ENCODE measurements at regions not wholly inside any gene's neighbourhood (a gene's known extent, or its start where the extent isn't known, plus 50 kb on each side); places are given as distances from the start of the nearest gene placed in this dataset.

DNA sequence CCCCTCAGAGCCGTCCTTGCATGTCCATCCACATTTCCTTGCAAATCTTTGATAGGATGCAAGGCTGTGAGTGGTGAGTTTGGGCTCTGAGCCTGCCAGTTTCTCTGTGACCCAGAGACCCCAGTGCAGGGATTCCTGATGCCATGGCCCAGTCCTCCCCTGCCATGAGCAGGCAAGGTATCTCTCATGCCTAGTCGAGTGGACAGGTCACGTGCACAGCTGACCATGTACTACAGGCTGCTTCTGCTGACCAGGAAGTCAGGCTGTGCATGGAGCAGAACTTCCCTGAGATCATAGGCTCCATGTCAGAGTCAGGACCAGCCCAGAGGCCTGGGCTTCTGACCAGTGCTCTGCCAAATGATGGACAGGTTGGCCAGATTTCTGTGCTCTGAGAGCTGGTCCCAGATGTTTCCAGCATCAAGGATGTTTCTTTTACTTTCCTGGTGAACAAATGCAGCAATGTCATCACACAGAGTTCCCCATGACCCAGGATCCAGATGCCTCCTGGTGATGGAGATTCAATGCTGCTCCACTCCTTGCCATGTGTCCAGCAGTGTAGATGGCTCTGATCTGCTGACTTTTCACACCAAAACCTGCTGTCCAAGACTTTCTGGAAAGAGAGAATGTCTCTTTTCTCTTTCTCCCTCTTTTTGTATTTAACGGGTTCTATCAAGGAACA, 321.6 kb upstream of the HS6ST1 start:
- TF ChIP-seq TAF1 (conservative IDR thresholded peaks at IDR 0.05): no peak
- TF ChIP-seq, protein P1, sequence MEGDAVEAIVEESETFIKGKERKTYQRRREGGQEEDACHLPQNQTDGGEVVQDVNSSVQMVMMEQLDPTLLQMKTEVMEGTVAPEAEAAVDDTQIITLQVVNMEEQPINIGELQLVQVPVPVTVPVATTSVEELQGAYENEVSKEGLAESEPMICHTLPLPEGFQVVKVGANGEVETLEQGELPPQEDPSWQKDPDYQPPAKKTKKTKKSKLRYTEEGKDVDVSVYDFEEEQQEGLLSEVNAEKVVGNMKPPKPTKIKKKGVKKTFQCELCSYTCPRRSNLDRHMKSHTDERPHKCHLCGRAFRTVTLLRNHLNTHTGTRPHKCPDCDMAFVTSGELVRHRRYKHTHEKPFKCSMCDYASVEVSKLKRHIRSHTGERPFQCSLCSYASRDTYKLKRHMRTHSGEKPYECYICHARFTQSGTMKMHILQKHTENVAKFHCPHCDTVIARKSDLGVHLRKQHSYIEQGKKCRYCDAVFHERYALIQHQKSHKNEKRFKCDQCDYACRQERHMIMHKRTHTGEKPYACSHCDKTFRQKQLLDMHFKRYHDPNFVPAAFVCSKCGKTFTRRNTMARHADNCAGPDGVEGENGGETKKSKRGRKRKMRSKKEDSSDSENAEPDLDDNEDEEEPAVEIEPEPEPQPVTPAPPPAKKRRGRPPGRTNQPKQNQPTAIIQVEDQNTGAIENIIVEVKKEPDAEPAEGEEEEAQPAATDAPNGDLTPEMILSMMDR (IDR thresholded peaks at IDR 0.05; ENCODE audit: low read depth, low read length, missing input control): no peak
- no peak for TF ChIP-seq JUND (IDR thresholded peaks at IDR 0.05)
- no peak for TF ChIP-seq EGR1 (IDR thresholded peaks at IDR 0.05; ENCODE audit: low read depth in 2 of 2)
- no peak for TF ChIP-seq RAD21 (IDR thresholded peaks at IDR 0.05)
- TF ChIP-seq FOXA1 (IDR thresholded peaks at IDR 0.05): no peak
- TF ChIP-seq, protein P2, sequence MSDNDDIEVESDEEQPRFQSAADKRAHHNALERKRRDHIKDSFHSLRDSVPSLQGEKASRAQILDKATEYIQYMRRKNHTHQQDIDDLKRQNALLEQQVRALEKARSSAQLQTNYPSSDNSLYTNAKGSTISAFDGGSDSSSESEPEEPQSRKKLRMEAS (IDR thresholded peaks at IDR 0.05): no peak
- no peak for TF ChIP-seq RXRA (IDR thresholded peaks at IDR 0.05)
- TF ChIP-seq YY1 (IDR thresholded peaks at IDR 0.05): no peak
- no peak for TF ChIP-seq GABPA (IDR thresholded peaks at IDR 0.05 in 1 of 2, conservative IDR thresholded peaks at IDR 0.05 in 1 of 2)
- TF ChIP-seq, protein P3, sequence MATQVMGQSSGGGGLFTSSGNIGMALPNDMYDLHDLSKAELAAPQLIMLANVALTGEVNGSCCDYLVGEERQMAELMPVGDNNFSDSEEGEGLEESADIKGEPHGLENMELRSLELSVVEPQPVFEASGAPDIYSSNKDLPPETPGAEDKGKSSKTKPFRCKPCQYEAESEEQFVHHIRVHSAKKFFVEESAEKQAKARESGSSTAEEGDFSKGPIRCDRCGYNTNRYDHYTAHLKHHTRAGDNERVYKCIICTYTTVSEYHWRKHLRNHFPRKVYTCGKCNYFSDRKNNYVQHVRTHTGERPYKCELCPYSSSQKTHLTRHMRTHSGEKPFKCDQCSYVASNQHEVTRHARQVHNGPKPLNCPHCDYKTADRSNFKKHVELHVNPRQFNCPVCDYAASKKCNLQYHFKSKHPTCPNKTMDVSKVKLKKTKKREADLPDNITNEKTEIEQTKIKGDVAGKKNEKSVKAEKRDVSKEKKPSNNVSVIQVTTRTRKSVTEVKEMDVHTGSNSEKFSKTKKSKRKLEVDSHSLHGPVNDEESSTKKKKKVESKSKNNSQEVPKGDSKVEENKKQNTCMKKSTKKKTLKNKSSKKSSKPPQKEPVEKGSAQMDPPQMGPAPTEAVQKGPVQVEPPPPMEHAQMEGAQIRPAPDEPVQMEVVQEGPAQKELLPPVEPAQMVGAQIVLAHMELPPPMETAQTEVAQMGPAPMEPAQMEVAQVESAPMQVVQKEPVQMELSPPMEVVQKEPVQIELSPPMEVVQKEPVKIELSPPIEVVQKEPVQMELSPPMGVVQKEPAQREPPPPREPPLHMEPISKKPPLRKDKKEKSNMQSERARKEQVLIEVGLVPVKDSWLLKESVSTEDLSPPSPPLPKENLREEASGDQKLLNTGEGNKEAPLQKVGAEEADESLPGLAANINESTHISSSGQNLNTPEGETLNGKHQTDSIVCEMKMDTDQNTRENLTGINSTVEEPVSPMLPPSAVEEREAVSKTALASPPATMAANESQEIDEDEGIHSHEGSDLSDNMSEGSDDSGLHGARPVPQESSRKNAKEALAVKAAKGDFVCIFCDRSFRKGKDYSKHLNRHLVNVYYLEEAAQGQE (IDR thresholded peaks at IDR 0.05): no peak
- TF ChIP-seq, protein P4, sequence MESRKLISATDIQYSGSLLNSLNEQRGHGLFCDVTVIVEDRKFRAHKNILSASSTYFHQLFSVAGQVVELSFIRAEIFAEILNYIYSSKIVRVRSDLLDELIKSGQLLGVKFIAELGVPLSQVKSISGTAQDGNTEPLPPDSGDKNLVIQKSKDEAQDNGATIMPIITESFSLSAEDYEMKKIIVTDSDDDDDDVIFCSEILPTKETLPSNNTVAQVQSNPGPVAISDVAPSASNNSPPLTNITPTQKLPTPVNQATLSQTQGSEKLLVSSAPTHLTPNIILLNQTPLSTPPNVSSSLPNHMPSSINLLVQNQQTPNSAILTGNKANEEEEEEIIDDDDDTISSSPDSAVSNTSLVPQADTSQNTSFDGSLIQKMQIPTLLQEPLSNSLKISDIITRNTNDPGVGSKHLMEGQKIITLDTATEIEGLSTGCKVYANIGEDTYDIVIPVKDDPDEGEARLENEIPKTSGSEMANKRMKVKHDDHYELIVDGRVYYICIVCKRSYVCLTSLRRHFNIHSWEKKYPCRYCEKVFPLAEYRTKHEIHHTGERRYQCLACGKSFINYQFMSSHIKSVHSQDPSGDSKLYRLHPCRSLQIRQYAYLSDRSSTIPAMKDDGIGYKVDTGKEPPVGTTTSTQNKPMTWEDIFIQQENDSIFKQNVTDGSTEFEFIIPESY (IDR thresholded peaks at IDR 0.05): no peak

Data from liver (tissue), 3 donors.